HG02970 (cell line): ENCODE measurements at regions not wholly inside any gene's neighbourhood (a gene's known extent, or its start where the extent isn't known, plus 50 kb on each side); places are given as distances from the start of the nearest gene placed in this dataset.

Experiments
- ATAC-seq: cut with Tn5 transposase; IDR thresholded peaks from one replicate; pipeline ENCODE4 v1.9.1; 2021; ENCODE audit warnings: mild to moderate bottlenecking, moderate library complexity, moderate number of reproducible peaks; ENCODE audit not compliant: unreplicated experiment, low FRiP score

DNA sequence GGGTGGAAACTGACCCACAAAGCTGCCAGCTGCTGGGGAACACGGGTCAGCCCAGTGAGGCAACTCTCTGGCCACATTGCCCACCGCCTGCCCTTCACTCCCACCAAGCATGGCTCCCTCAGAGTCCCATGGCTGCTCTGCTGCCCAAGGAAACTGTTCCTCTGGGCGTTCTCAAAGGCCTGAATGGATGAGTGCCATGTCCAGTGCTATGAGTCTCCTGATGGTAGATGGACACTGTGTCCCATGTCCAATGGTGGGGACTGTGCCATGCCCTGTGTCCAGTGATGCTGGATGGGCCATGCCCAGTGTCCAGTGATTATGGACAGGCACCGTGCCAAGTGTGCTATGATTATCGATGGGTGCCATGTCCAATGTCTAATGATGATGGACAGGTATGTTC is 88.8 kb downstream of the ANKRD10 start:
- ATAC-seq: no peak

DNA sequence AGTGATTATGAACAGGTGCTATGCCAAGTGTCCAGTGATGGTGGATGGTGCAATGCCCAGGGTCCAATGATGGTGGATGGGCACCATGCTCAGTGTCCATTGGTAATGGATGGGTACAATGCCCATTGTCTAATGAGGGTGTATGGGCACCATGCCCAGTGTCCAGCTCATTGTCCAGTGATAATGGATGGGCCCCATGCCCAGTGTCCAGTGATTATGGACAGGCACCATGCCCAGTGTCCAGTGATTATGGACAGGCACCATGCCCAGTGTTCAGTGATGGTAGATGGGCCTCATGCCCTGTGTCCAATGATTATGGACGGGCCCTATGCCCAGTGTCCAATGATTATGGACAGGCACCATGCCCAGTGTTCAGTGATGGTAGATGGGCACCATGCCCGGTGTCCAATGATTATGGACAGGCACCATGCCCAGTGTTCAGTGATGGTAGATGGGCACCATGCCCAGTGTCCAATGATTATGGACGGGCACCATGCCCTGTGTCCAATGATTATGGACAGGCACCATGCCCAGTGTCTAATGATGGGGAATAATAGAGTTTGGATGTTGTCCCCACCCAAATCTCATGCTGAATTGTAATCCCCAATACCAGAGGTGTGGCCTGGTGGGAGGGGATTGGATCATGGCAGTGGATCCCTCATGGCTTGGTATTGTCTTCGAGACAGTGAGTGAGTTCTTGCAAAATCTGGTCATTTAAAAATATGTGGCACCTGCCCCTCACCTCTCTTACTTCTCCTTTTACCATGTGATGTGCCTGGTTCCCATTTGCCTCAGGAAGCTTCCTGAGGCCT is 87.8 kb downstream of the ANKRD10 start:
- no peak for ATAC-seq
